Hepatocyte (in vitro differentiated cells): ENCODE measurements at regions not wholly inside any gene's neighbourhood (a gene's known extent, or its start where the extent isn't known, plus 50 kb on each side); places are given as distances from the start of the nearest gene placed in this dataset.

Experiments
- EZH2 ChIP-seq: fragments of 200-600 bp; sonication (generic); IDR thresholded peaks from 2 replicates; pipeline ENCODE4 v1.6.1; 2016; ENCODE audit warnings: antibody characterized with exemption, mild to moderate bottlenecking, borderline replicate concordance
- EZH2phosphoT487 ChIP-seq: fragments of 200-600 bp; sonication (generic); IDR thresholded peaks from one replicate; pipeline ENCODE4 v1.6.1; 2018; ENCODE audit warnings: antibody characterized with exemption, mild to moderate bottlenecking, low read depth, moderate library complexity; ENCODE audit not compliant: unreplicated experiment, severe bottlenecking
- TF ChIP-seq, protein P1 (sequence below): fragments of 200-600 bp; sonication (generic); IDR thresholded peaks from 2 replicates; pipeline ENCODE4 v1.5.1; 2016; ENCODE audit warnings: antibody characterized with exemption, mild to moderate bottlenecking; ENCODE audit not compliant: poor library complexity

DNA sequence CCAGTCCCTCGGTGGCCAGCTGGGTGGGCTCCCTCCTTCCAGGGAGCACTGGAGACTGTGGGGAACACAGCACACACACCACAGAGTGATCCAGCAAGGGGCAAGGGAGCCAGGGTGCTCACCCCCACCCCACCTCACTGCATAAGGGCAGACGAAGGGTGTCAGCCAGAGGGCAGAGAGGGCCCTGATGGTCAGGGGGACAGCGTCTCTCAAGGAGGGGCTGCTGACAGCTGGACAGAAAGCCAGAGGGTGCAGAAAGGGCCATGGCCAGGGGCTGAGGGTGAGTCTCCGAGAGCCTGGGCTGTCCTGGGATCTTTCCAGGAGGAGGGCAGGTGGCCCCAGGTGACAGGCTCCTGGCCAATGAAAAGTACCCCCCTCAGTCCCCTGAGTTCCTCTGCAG lies 73.4 kb upstream of the PMEPA1 start:
- TF ChIP-seq EZH2: no peak
- TF ChIP-seq, protein P1, sequence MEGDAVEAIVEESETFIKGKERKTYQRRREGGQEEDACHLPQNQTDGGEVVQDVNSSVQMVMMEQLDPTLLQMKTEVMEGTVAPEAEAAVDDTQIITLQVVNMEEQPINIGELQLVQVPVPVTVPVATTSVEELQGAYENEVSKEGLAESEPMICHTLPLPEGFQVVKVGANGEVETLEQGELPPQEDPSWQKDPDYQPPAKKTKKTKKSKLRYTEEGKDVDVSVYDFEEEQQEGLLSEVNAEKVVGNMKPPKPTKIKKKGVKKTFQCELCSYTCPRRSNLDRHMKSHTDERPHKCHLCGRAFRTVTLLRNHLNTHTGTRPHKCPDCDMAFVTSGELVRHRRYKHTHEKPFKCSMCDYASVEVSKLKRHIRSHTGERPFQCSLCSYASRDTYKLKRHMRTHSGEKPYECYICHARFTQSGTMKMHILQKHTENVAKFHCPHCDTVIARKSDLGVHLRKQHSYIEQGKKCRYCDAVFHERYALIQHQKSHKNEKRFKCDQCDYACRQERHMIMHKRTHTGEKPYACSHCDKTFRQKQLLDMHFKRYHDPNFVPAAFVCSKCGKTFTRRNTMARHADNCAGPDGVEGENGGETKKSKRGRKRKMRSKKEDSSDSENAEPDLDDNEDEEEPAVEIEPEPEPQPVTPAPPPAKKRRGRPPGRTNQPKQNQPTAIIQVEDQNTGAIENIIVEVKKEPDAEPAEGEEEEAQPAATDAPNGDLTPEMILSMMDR: no peak
- no peak for TF ChIP-seq EZH2phosphoT487
